SH-SY5Y (cell line): ENCODE measurements at regions not wholly inside any gene's neighbourhood (a gene's known extent, or its start where the extent isn't known, plus 50 kb on each side); places are given as distances from the start of the nearest gene placed in this dataset.

Source experiments
- GATA2 ChIP-seq: IDR thresholded peaks from 2 replicates; pipeline ENCODE4 v1.6.1; 2011; ENCODE audit warnings: mild to moderate bottlenecking, low read depth, low read length
- GATA3 ChIP-seq: IDR thresholded peaks from 2 replicates; pipeline ENCODE4 v1.6.1; 2011; ENCODE audit warnings: low read depth, mild to moderate bottlenecking, low read length, moderate library complexity

DNA sequence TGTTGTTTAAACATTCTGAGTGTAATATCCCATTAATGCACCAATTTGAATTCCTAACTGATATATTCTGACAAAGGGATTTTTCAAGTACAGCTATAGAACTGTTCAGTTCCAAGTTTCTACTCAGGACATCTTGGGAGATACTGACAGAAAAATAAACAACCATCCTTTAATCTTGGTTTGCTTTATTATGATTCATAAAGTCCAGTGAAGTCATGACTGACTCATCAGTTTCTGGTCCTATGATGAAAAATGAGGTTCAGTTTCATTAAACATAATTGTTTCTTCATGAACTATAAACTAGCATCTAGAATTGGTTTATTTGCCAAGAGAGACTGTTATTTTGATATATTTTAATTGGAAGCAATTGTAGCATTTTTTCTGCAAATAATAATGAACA lies 896.2 kb downstream of the CCDC85A start:
- TF ChIP-seq GATA2 (no peak), GATA3 (no peak)
